ENCODE measurements at regions not wholly inside any gene's neighbourhood (a gene's known extent, or its start where the extent isn't known, plus 50 kb on each side); places are given as distances from the start of the nearest gene placed in this dataset.

DNA sequence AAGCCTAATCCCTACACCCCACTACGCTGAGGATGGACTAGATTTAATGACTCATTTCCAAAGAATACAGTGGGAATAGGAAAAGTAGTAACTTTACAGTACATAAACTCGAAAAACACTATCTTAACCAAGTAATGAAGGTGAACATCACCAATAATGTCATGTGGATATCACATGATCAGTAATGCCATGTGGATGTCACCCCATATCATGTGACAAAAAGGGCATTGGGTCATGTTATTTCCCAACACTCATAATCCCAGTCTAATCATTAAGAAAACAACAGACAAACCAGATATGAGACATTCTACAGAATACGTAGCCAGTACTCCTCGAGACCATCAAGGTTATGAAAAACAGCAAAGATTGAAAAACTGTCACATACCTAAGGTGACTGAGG is 667.3 kb upstream of the CRIM1 start:
- H3K27me3 ChIP-seq (replicated peaks in 1 of 4; ENCODE audit: control insufficient read depth in 3 of 4, extremely low read depth in 1 of 4, insufficient read depth in 3 of 4, low read length in 3 of 4) = no peaks in the 10 kb centered on the region
- H3K4me1 ChIP-seq (replicated peaks in 1 of 4; ENCODE audit: control insufficient read depth in 3 of 4, insufficient read depth in 4 of 4, low read length in 3 of 4) = no peaks in the 10 kb centered on the region
- H3K23ac ChIP-seq (ENCODE audit: insufficient read length) = no peak overlapping the region
- no peaks in the 10 kb centered on the region for H3K23me2 ChIP-seq (ENCODE audit: low read depth, low read length)
- no peak overlapping the region for H2BK120ac ChIP-seq (replicated peaks; ENCODE audit: low read depth, low read length)
- no peak overlapping the region for H3K9ac ChIP-seq (replicated peaks in 1 of 4; ENCODE audit: extremely low read depth in 1 of 4, low read depth in 3 of 4, low read length in 3 of 4)
- no peak overlapping the region for H4K8ac ChIP-seq (ENCODE audit: extremely low read depth, insufficient read depth, low read length)
- no peaks in the 10 kb centered on the region for H3K79me2 ChIP-seq (ENCODE audit: control insufficient read depth in 1 of 2, insufficient read depth in 2 of 2, low read length in 2 of 2)
- H3K4me3 ChIP-seq (ENCODE audit: extremely low read depth in 1 of 4, insufficient read depth in 2 of 4, low read depth in 3 of 4, low read length in 4 of 4) = no peak overlapping the region
- no peak overlapping the region for H2BK15ac ChIP-seq (ENCODE audit: low read length)
- no peaks in the 10 kb centered on the region for H3K79me1 ChIP-seq (ENCODE audit: low read depth, low read length)
- no peak overlapping the region for H3K14ac ChIP-seq (ENCODE audit: insufficient read length)
- H4K91ac ChIP-seq (replicated peaks; ENCODE audit: insufficient read length, low read length) = no peak overlapping the region
- no peak overlapping the region for H3K4me2 ChIP-seq (ENCODE audit: insufficient read depth in 1 of 2, low read depth in 2 of 2, low read length in 2 of 2)
- no peaks in the 10 kb centered on the region for H3K9me3 ChIP-seq (ENCODE audit: insufficient read depth in 2 of 2, low read depth in 1 of 2, low read length in 1 of 2)
- H2BK5ac ChIP-seq (ENCODE audit: low read depth, low read length) = no peak overlapping the region
- H2AK5ac ChIP-seq (ENCODE audit: low read depth, low read length) = no peak overlapping the region
- no peak overlapping the region for H3K56ac ChIP-seq (replicated peaks; ENCODE audit: insufficient read length, low read depth, low read length)
- 91% methylated on average over 4 of the region's 4 CpGs; no CpG with 5 or more reads in 1 of the 2 experiments for WGBS, 2 experiments (ENCODE audit: extremely low coverage in 1 of 2, insufficient coverage in 1 of 2, insufficient read length in 1 of 2, insufficient replicate concordance in 2 of 2, low coverage in 1 of 2, low lambda C conversion rate in 2 of 2, missing lambda C conversion rate in 1 of 2)
- no peaks in the 10 kb centered on the region for H4K20me1 ChIP-seq (replicated peaks in 1 of 2; ENCODE audit: control insufficient read depth in 1 of 2, insufficient read depth in 2 of 2, low read length in 2 of 2)
- H3K18ac ChIP-seq (ENCODE audit: extremely low read depth, low read length) = no peak overlapping the region
- TF ChIP-seq CHD2 (IDR thresholded peaks at IDR 0.05; ENCODE audit: low read length) (no peak), JUN (IDR thresholded peaks at IDR 0.05; ENCODE audit: low read depth, low read length) (no peak), TCF12 (IDR thresholded peaks at IDR 0.05; ENCODE audit: low read depth, low read length) (no peak), TAF1 (IDR thresholded peaks at IDR 0.05; ENCODE audit: low read depth, low read length) (no peak)
- TF ChIP-seq, protein P1, sequence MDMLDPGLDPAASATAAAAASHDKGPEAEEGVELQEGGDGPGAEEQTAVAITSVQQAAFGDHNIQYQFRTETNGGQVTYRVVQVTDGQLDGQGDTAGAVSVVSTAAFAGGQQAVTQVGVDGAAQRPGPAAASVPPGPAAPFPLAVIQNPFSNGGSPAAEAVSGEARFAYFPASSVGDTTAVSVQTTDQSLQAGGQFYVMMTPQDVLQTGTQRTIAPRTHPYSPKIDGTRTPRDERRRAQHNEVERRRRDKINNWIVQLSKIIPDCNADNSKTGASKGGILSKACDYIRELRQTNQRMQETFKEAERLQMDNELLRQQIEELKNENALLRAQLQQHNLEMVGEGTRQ (IDR thresholded peaks at IDR 0.05; ENCODE audit: low read length) = no peak
- no peak overlapping the region for H2AFZ ChIP-seq (ENCODE audit: low read length)
- H3K4ac ChIP-seq (replicated peaks; ENCODE audit: insufficient read length, low read depth, low read length) = no peak overlapping the region
- H2BK20ac ChIP-seq (ENCODE audit: low read length) = no peak overlapping the region
- no peak overlapping the region for H4K5ac ChIP-seq (ENCODE audit: insufficient read length, low read depth, low read length)
- CTCF ChIA-PET (ENCODE audit: partially characterized antibody) = no interaction called here
- POLR2A ChIA-PET (ENCODE audit: partially characterized antibody) = no interaction called here
- FAIRE-seq (no peak), DNase-seq (ENCODE audit: low read depth in 1 of 2, low spot score in 2 of 2) (no peak)
- no peaks in the 10 kb centered on the region for H3K36me3 ChIP-seq (ENCODE audit: control insufficient read depth in 2 of 4, insufficient read depth in 4 of 4, low read length in 3 of 4)
- H3K27ac ChIP-seq (ENCODE audit: low read depth, low read length) = no peak overlapping the region
- H2BK12ac ChIP-seq (ENCODE audit: low read depth, low read length) = no peak overlapping the region

All from H1 (cell line).